ENCODE measurements at regions not wholly inside any gene's neighbourhood (a gene's known extent, or its start where the extent isn't known, plus 50 kb on each side); places are given as distances from the start of the nearest gene placed in this dataset.
"Not testable (repeated sequence)": the region's sequence is repeated elsewhere in the genome, so short reads cannot be mapped to it uniquely, and the experiment has no call there.

DNA sequence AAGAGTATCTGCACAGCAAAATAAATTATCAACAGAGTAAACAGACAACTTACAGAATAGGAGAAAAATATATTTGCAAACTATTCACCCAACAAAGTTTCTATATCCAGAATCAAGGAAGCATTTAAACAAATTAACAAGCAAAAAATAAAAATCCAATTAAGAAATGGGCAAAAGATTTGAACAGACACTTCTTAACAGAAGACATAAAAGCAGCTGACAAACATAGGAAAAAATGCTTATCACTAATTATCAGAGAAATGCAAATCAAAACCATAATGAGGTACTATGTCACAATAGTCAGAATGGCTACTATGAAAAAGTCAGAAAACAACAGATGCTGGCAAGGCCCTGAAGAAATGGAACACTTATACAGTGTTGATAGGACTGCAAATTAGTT is 434.2 kb upstream of the ADGRB3 start:
- Mint-ChIP-seq H3K4me1 (no peaks in the 10 kb centered on the region), H3K4me3 (no peak overlapping the region), H3K27me3 (ENCODE audit: low read depth) (no peaks in the 10 kb centered on the region), H3K9me3 (peaks cover 22% of the 10 kb centered on the region), H3K36me3 (ENCODE audit: low read depth) (no peaks in the 10 kb centered on the region), H3K27ac (no peak overlapping the region)
- no peak for TF ChIP-seq CTCF (IDR thresholded peaks at IDR 0.05; ENCODE audit: unreplicated experiment in 3 of 3)

GRCh38 chr6:68197356-68197755 is 437.7 kb upstream of the ADGRB3 start:
- H3K27ac Mint-ChIP-seq: no peak overlapping the region
- H3K9me3 Mint-ChIP-seq: peaks cover 22% of the 10 kb centered on the region
- no peaks in the 10 kb centered on the region for H3K36me3 Mint-ChIP-seq (ENCODE audit: low read depth)
- no peak overlapping the region for H3K4me3 Mint-ChIP-seq
- no peaks in the 10 kb centered on the region for H3K4me1 Mint-ChIP-seq
- no peaks in the 10 kb centered on the region for H3K27me3 Mint-ChIP-seq (ENCODE audit: low read depth)
- no peak for TF ChIP-seq CTCF (IDR thresholded peaks at IDR 0.05; ENCODE audit: unreplicated experiment in 3 of 3)

DNA sequence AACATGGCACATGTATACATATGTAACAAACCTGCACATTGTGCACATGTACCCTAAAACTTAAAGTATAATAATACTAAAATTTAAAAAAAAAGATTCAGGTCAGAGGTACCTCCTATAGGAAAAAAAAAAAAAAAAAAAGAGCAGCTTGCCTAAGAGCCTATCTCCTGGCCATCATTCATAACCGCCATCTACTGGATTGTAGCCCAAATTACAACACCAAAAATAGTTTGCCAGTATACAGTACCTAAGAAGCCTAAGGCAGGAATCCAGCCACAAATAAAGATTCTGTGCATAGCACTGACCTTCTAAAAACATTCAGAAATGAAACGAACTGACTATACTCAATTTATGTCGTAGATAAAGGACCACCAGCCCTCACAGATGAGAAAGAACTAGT is 438.4 kb upstream of the ADGRB3 start:
- H3K36me3 Mint-ChIP-seq (ENCODE audit: low read depth): no peaks in the 10 kb centered on the region
- no peaks in the 10 kb centered on the region for H3K27me3 Mint-ChIP-seq (ENCODE audit: low read depth)
- no peak overlapping the region for H3K27ac Mint-ChIP-seq
- no peak overlapping the region for H3K4me3 Mint-ChIP-seq
- H3K9me3 Mint-ChIP-seq: peaks cover 22% of the 10 kb centered on the region
- no peaks in the 10 kb centered on the region for H3K4me1 Mint-ChIP-seq
- no peak for TF ChIP-seq CTCF (IDR thresholded peaks at IDR 0.05; ENCODE audit: unreplicated experiment in 3 of 3)

- H3K4me3 Mint-ChIP-seq; H3K4me1 Mint-ChIP-seq; H3K27me3 Mint-ChIP-seq (ENCODE audit: low read depth); H3K36me3 Mint-ChIP-seq (ENCODE audit: low read depth); H3K27ac Mint-ChIP-seq: not testable (repeated sequence)
- peaks cover 22% of the 10 kb centered on the region for H3K9me3 Mint-ChIP-seq
These were observed 439.3 kb upstream of the ADGRB3 start for GRCh38 chr6:68195753-68196152.

DNA sequence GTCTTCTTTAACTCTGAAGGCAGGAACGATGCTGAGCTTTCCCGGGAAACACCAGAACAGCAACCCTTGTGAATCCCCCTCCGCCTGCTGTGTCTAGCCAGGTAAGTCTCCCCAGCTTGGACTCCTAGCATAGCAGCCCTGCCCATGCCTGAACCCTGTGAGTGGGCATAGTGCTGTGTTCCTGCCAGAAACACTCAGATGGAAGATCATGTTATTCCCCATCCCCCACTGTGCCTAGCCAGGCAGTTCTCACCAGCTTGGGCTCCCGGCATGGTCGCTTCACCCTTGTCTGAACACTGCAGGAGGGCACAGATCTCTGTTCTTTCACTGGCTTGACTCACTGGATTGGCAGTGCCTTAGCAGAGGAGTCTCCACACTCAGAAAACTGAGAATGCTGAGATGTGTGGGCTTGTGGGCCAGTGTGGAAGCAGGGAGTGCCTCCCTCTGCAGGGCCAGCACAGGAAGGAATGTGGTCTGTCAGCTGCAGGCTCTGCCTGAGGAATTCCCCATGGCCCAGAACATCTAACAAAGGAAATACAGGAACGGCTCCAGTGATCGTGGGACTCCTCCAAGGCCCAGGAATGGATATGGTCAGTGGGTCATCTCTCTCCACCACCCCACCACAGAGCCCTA is 440.1 kb upstream of the ADGRB3 start:
- Mint-ChIP-seq H3K4me3 (no peak overlapping the region), H3K4me1 (no peaks in the 10 kb centered on the region), H3K27me3 (ENCODE audit: low read depth) (no peaks in the 10 kb centered on the region), H3K36me3 (ENCODE audit: low read depth) (no peaks in the 10 kb centered on the region), H3K27ac (no peak overlapping the region), H3K9me3 (peaks cover 21% of the 10 kb centered on the region)
- no peak for TF ChIP-seq CTCF (IDR thresholded peaks at IDR 0.05; ENCODE audit: unreplicated experiment in 3 of 3)

- H3K27ac Mint-ChIP-seq: no peak overlapping the region
- H3K4me1 Mint-ChIP-seq: no peaks in the 10 kb centered on the region
- no peaks in the 10 kb centered on the region for H3K36me3 Mint-ChIP-seq (ENCODE audit: low read depth)
- H3K27me3 Mint-ChIP-seq (ENCODE audit: low read depth): no peaks in the 10 kb centered on the region
- peaks cover 10% of the 10 kb centered on the region for H3K9me3 Mint-ChIP-seq
- no peak for TF ChIP-seq CTCF (IDR thresholded peaks at IDR 0.05; ENCODE audit: unreplicated experiment in 3 of 3)
- H3K4me3 Mint-ChIP-seq: no peak overlapping the region
These were observed 442.1 kb upstream of the ADGRB3 start for GRCh38 chr6:68192988-68193387.

Measured in nephron (organoid).